Heart left ventricle (tissue), 13 donors: ENCODE measurements at regions not wholly inside any gene's neighbourhood (a gene's known extent, or its start where the extent isn't known, plus 50 kb on each side); places are given as distances from the start of the nearest gene placed in this dataset.

Source experiments
- CTCF ChIP-seq, 12 donors: fragments of 200-600 bp; sonication (generic) in 4 of 12; IDR thresholded peaks; one replicate each; pipeline versions ENCODE4 v1.5.0 to v1.8.0; 2018 to 2022; ENCODE audit warnings: antibody characterized with exemption in 12 of 12, mild to moderate bottlenecking in 5 of 12
- POLR2A ChIP-seq, 2 donors: fragments of 450-650 bp; IDR thresholded peaks; one replicate each; pipeline ENCODE4 v1.6.1; 2017; ENCODE audit warnings: antibody characterized with exemption in 2 of 2, mild to moderate bottlenecking in 2 of 2, moderate library complexity in 2 of 2
- donor health status: ischemic (EF 13 %, LVEDD 7.1; RV severe dilation, severe dysfunction).
- donor health status: DM: no; HTN: yes; CAD: no.
- donor health status: DM: no; HTN: no; CAD: no.
- donor health status: ischemic (EF 25% LVEDD 6.9; RV normal size, moderate dysfunction).
- donor health status: ischemic (EF 25% LVEDD 5.7; RV mildly dilated, moderate dysfunction).
- donor health status: ischemic (EF 35%, LVEDD 5.7; RV mildly dilated, moderate dysfunction).
- donor health status: nonischemic (EF 11% LVEDD 7.7; RV severe dilation, severe dysfunction).
- donor health status: DM: yes; HTN: yes; CAD: no.
- donor health status: PGD.
- donor health status: ischemic (EF 29% LVEDD 5.4; RV normal size, mild dysfunction).
- donor health status: nonischemic (EF 23%, LVEDD 6.1; RV moderate dilation, normal function).

- TF ChIP-seq CTCF (IDR thresholded peaks at IDR 0.05), result no peak
- TF ChIP-seq POLR2A (IDR thresholded peaks at IDR 0.05), result no peak
Observed at GRCh38 chr5:3110371-3110770, 358.9 kb upstream of the IRX2 start.
